GM12872 (cell line): ENCODE measurements at regions not wholly inside any gene's neighbourhood (a gene's known extent, or its start where the extent isn't known, plus 50 kb on each side); places are given as distances from the start of the nearest gene placed in this dataset.

Source experiments
- CTCF ChIP-seq: IDR thresholded peaks from 3 replicates; pipeline ENCODE4 v1.5.1; 2011; ENCODE audit warnings: low read depth, mild to moderate bottlenecking, low read length, moderate library complexity; ENCODE audit not compliant: insufficient read depth

GRCh38 chr7:136551618-136552017 is 316.8 kb upstream of the CHRM2 start:
- no peak for TF ChIP-seq CTCF

GRCh38 chr7:136549756-136550155 is 318.7 kb upstream of the CHRM2 start:
- no peak for TF ChIP-seq CTCF

- TF ChIP-seq CTCF, result no peak
These were observed 334.7 kb upstream of the CHRM2 start for GRCh38 chr7:136533732-136534131.

GRCh38 chr7:136530831-136531230 is 337.6 kb upstream of the CHRM2 start:
- no peak for TF ChIP-seq CTCF

- TF ChIP-seq CTCF, result no peak
These were observed 340.1 kb upstream of the CHRM2 start for GRCh38 chr7:136528329-136528728.

GRCh38 chr7:136527554-136527953 is 340.9 kb upstream of the CHRM2 start:
- TF ChIP-seq CTCF, result no peak

GRCh38 chr7:136526408-136527105 is 341.9 kb upstream of the CHRM2 start:
- no peak for TF ChIP-seq CTCF
